Brain pericyte (primary cell): ENCODE measurements at regions not wholly inside any gene's neighbourhood (a gene's known extent, or its start where the extent isn't known, plus 50 kb on each side); places are given as distances from the start of the nearest gene placed in this dataset.

Experiments used
- DNase-seq: peaks from one replicate; pipeline ENCODE4 v3.0.0-alpha.2; 2012; ENCODE audit warnings: low read depth, low spot score

GRCh38 chr3:168889666-168890065 lies 773.8 kb downstream of the MECOM start:
- DNase-seq, result no peak

GRCh38 chr3:168888781-168889180 lies 774.7 kb downstream of the MECOM start:
- no peak for DNase-seq

GRCh38 chr3:168885028-168885427 lies 778.5 kb downstream of the MECOM start:
- DNase-seq, result no peak

DNA sequence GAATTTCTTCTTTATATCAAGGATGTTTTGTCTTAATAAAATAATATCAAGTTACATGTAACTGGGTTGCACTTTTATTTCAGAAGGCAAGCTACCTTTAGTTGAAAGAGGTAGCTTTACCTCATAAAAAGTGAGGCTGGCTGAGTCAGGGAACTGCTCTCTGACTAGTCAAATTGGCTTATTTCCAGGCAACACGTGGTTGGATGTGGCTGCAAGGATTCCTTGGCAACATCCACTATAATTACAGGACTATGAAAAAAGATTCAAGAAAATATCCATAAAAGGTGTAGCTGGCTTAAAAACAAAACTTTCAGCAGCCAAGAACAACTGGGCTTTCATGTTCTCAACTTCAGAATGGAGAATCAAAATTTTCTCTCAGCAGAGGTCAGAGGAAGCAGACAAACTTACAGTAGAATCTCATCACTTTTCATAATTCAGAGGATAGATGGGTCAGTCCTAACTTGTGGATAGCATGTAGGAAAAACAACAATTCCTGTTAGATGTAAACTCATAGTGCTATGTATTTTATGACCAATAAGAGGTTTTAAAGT lies 779.1 kb downstream of the MECOM start:
- DNase-seq, result peak; percentile 18

DNA sequence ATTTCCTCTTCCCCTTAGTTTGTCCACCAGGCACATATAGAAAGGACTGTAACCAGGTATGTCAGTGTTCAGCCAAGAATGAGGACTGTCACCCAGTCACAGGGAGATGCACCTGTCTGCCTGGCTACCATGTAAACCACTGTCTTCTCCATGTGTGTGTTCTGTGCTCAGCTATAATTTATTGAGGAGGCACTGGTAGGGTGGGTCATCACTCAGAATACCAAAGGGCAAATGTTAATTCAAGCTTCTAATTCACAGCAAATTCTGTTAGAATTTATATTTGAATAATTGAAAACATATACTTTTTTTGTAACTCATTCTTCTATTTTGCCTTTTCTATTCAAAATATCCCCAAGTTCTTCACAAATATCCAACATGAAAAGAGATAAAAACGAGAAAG lies 780.4 kb downstream of the MECOM start:
- DNase-seq, result no peak

DNA sequence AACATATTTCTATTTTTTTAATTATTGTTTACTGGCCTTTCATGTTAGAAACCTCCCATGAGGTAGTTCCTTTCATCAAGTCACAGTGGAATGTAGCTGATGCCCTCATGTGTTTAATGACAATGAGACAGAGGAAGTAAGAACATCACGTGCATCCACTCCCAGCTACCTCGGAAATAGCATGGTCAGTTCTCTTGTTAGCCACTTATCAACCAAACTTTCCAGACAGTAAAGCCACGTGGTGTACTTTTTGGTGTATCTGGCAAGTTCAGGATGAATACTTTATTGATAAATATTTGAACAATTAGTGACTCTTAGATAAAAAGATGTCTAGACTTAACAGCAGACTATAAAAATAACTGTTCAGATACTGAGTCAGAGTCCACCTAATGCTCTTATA lies 781.7 kb downstream of the MECOM start:
- DNase-seq, result no peak

DNA sequence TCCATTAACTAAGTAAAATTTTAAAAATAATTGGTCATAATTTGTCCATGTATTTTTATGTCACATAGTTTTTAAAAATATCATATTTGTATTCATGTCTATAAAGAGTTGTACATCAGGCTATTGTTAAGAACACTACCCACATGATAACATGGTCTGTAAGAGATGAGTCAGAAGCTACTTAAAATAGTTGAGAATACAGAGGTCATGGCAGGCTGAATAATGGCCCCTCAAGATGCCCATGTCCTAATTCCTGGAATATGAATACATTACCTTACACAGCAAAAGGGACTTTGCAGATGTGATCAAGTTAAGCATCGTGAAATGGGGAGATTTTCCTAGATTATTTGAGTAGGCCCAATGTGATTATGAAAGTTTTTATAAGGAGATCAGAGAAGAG lies 782.9 kb upstream of the GOLIM4 start:
- no peak for DNase-seq

GRCh38 chr3:168877899-168878298 lies 782.2 kb upstream of the GOLIM4 start:
- no peak for DNase-seq

GRCh38 chr3:168876346-168877035 lies 780.8 kb upstream of the GOLIM4 start:
- DNase-seq, result no peak

GRCh38 chr3:168872826-168873225 lies 777.1 kb upstream of the GOLIM4 start:
- no peak for DNase-seq

- no peak for DNase-seq
Measured at GRCh38 chr3:168870892-168871291, 775.2 kb upstream of the GOLIM4 start.

GRCh38 chr3:168865022-168865551 lies 769.4 kb upstream of the GOLIM4 start:
- DNase-seq, result no peak

GRCh38 chr3:168864107-168865021 lies 768.6 kb upstream of the GOLIM4 start:
- no peak for DNase-seq

DNA sequence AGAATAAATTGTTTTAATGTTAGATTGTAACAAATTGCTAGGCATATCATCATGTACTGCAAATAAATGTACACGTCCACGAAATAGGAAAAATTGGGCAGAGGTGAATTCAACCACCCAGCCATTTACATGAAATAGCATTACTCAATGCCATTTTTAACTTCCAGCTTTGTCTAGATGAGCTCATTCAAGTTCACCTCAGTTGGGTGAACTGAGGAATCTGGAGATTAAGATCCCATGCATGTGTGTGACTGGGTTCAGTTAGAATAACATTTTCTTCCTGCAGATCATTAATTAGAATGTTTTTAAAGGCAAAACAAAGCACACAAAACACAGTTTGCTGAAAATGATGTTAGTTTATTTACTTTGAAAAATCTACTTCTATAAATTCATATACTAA lies 767.8 kb upstream of the GOLIM4 start:
- no peak for DNase-seq

DNA sequence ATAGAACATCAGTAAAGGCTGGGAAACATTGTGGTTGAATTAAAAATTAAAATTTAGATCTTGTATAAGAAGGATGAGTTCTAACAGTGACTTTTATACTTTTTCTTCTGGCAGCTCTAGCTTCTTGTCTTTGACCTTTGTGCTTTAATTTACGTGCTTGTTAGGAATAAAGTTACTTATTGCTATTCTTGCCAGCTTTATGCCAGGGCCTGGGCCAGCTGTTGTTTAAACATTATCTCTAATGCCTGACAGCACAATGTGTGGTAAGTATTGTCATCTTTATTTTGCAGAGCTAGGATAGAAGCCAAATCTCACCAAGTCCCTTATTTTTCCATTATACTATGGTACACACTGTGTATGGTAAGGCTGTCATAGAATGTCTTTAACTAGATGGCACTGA lies 766.7 kb upstream of the GOLIM4 start:
- DNase-seq, result no peak

DNA sequence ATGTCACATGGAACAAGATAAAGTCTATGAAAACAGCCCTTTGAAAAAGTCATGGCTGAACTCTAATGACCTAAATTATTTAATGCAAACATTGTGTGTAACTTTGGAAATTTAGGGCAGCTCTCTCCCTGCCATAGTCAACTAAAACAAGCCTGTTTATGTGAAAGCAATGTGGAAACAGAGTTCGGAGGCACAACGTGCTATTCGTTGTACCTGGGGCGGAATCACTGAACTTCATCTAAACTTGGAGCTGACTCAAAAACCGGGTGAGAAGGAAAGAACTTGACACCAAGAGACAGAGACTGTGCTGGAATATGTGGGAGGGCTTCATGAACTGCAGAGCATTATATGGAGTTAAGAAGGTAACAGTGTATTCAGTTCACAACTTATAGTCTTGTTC lies 764.9 kb upstream of the GOLIM4 start:
- DNase-seq, result no peak

DNA sequence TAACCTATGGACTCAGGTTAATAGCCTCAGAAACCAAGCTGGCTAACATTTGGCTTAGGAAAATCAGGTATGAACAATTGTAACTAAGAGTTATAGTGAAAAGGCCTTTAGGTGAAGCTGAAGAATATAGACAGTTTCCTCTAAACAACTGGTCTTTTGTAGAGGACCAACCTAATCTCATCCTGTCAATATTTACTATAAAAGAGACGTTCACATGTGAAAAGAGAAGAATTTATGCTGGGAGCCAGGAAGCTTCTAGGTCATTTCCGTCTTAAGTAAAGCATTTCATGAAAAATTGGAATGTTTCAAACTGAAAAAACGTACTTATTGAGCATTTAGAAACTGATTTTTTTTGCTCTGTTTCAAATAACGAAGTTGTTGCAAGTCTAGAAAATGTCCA lies 764.3 kb upstream of the GOLIM4 start:
- DNase-seq, result no peak

DNA sequence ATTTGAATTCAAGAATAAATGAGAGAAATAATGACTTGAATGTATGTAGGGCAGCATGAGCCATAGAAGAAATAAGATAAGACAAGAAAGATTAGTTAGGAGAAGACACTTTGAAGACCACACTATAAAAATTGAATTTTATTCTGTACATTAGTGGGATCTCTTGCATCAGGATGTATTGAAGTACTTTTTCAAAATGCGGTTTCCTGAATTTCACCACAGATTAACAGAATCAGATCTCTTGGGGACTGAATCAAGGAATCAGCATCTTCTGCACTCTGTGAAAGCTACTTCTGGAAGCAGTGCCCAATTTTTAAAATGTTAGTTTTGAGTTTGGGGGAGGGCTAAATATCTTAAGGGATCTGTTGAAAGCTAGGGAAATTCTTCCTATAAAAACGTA lies 763.9 kb upstream of the GOLIM4 start:
- DNase-seq, result no peak

GRCh38 chr3:168859143-168859542 lies 763.4 kb upstream of the GOLIM4 start:
- no peak for DNase-seq

GRCh38 chr3:168858327-168858726 lies 762.6 kb upstream of the GOLIM4 start:
- DNase-seq, result no peak

- DNase-seq, result no peak
Measured at GRCh38 chr3:168850109-168850508, 754.4 kb upstream of the GOLIM4 start.

- no peak for DNase-seq
Measured at GRCh38 chr3:168847291-168847883, 751.7 kb upstream of the GOLIM4 start.
